Pancreas (tissue), 10 donors: ENCODE measurements at regions not wholly inside any gene's neighbourhood (a gene's known extent, or its start where the extent isn't known, plus 50 kb on each side); places are given as distances from the start of the nearest gene placed in this dataset.
A peak's percentile ranks its signal among the peaks of the same experiment; 100 is the strongest.

Source experiments
- ATAC-seq, 4 donors: fragments of 200-7000 bp; cut with Tn5 transposase; one replicate each; pipeline versions ENCODE4 v1.8.0 to v1.9.1; 2020; ENCODE audit warnings: mild to moderate bottlenecking in 4 of 4, moderate library complexity in 4 of 4
- DNase-seq, 6 donors: peaks; one replicate each; pipeline ENCODE4 v3.0.0-alpha.2; 2020
- FAIRE-seq: peaks from 2 replicates; lab custom pipeline; 2012; peaks lifted over from hg19 to GRCh38; lab: Jason Lieb, UNC
- H3K27ac ChIP-seq, 4 donors: fragments of 200-600 bp; sonication (generic); 1 replicate in 3 of 4; 2 replicates in 1 of 4; pipeline versions ENCODE4 v1.5.0 to v1.8.0; 2020
- H3K27me3 ChIP-seq, 4 donors: fragments of 200-600 bp; one replicate each; pipeline ENCODE4 v1.8.0; 2021
- H3K36me3 ChIP-seq, 3 donors: fragments of 200-600 bp; sonication (generic) in 1 of 3; one replicate each; pipeline versions ENCODE4 v1.5.0 to v1.8.0; 2020 to 2021
- H3K4me1 ChIP-seq, 3 donors: fragments of 200-600 bp; one replicate each; pipeline ENCODE4 v1.8.0; 2021
- H3K4me3 ChIP-seq, 4 donors: fragments of 200-600 bp; sonication (generic) in 2 of 4; one replicate each; pipeline versions ENCODE4 v1.5.0 to v1.8.0; 2020 to 2021
- H3K9me3 ChIP-seq, 4 donors: fragments of 200-600 bp; one replicate each; pipeline ENCODE4 v1.8.0; 2021
- WGBS, 2 donors: extraction: QIAGEN DNeasy Blood & Tissue Kit; methylation state at CpG; one replicate each; pipeline ENCODE4 v1.1.7; 2013; 5-methylcytosine and 5-hydroxymethylcytosine counted together
- intact Hi-C, 3 donors: fragments of 100-400 bp; cut with DNase I; formaldehyde crosslinking; loops; one replicate each; pipeline versions ENCODE4 v1.11.1 to v1.14.2; 2022
- TF ChIP-seq, protein P1 (sequence below), 4 donors: fragments of 200-600 bp; sonication (generic) in 3 of 4; IDR thresholded peaks; one replicate each; pipeline versions ENCODE4 v1.5.0 to v1.8.0; 2021; ENCODE audit warnings: antibody characterized with exemption in 4 of 4
- donor health status: healthy with polysubstance abuse.
- donor health status: DM: no; HTN: no; CAD: no; lungs with moderate emphysema.
- donor health status: DM: no; HTN: no; CAD: no.
- donor health status: control.
- donor health status: control.
- donor health status: Bipolar disorder and iron deficiency.
- donor health status: DM: yes; HTN: yes; CAD: no.
- donor health status: DM: no; HTN: no; CAD: no.
- donor health status: DM: no; HTN: no; CAD: no.
- donor health status: DM: yes; HTN: yes; CAD: no.

DNA sequence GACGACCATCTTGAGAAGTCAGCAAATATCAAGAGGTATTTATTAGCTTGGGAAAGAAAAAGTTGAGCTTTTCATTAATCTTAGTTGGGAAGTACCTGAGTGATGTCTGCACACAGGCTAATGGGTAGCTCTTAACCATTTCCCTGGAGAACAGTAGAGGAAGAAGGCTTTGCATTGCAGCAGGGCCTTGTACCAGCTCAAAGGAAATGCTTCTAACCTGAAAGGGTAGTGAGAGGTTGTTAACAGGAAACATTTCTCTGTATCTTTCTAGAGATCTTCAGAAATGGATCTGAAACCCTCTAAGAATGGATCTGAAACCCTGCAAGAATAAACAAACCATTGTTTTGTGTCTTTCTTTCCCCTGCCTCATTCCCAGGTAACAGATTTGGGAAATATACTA lies 393.3 kb downstream of the PLK2 start:
- Histone ChIP-seq H3K27ac (no peak overlapping the region), H3K27me3 (no peaks in the 10 kb centered on the region), H3K36me3 (no peaks in the 10 kb centered on the region), H3K4me3 (no peak overlapping the region), H3K9me3 (no peaks in the 10 kb centered on the region), H3K4me1 (no peaks in the 10 kb centered on the region)
- DNase-seq (no peak), FAIRE-seq (no peak), ATAC-seq (no peak)
- WGBS, 2 donors, result 82 to 86% methylated on average over 1 of the region's 1 CpG
- intact Hi-C loops, result no loop called here
- TF ChIP-seq, protein P1, sequence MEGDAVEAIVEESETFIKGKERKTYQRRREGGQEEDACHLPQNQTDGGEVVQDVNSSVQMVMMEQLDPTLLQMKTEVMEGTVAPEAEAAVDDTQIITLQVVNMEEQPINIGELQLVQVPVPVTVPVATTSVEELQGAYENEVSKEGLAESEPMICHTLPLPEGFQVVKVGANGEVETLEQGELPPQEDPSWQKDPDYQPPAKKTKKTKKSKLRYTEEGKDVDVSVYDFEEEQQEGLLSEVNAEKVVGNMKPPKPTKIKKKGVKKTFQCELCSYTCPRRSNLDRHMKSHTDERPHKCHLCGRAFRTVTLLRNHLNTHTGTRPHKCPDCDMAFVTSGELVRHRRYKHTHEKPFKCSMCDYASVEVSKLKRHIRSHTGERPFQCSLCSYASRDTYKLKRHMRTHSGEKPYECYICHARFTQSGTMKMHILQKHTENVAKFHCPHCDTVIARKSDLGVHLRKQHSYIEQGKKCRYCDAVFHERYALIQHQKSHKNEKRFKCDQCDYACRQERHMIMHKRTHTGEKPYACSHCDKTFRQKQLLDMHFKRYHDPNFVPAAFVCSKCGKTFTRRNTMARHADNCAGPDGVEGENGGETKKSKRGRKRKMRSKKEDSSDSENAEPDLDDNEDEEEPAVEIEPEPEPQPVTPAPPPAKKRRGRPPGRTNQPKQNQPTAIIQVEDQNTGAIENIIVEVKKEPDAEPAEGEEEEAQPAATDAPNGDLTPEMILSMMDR (IDR thresholded peaks at IDR 0.05), result no peak

DNA sequence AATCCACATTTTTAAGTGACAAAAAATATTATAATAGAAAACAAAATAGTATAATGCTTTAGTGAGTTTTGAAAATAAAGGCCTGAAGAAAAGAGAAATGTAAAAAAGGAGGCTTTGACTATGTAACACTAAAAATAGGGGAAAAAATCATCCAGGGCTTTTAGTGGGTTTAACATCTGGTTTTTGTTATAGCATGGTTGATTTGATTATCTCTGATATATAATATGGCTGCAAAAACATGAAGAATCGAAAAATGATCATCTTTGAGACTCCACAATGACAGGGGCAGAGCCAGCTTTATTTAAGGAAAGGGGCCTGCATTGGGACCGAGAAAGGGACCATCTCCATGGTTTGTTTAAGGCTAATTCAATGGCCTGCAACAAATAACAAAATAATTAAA lies 393.8 kb downstream of the PLK2 start:
- TF ChIP-seq, protein P1 (IDR thresholded peaks at IDR 0.05), result no peak
- DNase-seq, result no peak
- Histone ChIP-seq H3K4me1 (no peaks in the 10 kb centered on the region), H3K36me3 (no peaks in the 10 kb centered on the region), H3K9me3 (no peaks in the 10 kb centered on the region), H3K4me3 (no peak overlapping the region), H3K27ac (no peak overlapping the region), H3K27me3 (no peaks in the 10 kb centered on the region)
- no peak for FAIRE-seq
- intact Hi-C loops, result no loop called here
- ATAC-seq, result no peak
- WGBS, 2 donors, result 91 to 92% methylated on average over 2 of the region's 2 CpGs

DNA sequence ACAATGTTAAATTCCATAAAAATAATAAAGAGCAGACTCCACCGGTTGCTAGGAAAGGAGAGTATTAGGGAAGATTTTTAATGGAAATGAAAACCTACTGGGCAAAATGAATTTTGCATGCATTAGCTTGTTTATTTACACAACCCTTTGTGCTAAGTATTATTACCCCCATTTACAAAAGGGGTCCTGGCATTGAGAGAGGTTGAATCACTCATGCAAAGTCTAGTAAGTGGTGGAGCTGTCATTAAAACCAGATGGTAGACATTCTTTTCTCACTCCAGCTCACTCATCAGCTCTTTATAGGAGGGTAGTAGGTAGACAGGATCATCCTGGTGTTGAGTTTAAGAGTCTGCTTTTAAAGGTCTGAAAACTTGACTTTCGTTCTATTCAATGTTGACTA lies 395.1 kb downstream of the PLK2 start:
- WGBS, 2 donors, result 87 to 90% methylated on average over 2 of the region's 2 CpGs
- Histone ChIP-seq H3K27me3 (no peaks in the 10 kb centered on the region), H3K9me3 (no peaks in the 10 kb centered on the region), H3K4me1 (no peaks in the 10 kb centered on the region), H3K27ac (no peak overlapping the region), H3K36me3 (no peaks in the 10 kb centered on the region), H3K4me3 (no peak overlapping the region)
- DNase-seq (no peak), FAIRE-seq (no peak), ATAC-seq (no peak)
- TF ChIP-seq, protein P1 (IDR thresholded peaks at IDR 0.05), result no peak
- intact Hi-C loops, result no loop called here

DNA sequence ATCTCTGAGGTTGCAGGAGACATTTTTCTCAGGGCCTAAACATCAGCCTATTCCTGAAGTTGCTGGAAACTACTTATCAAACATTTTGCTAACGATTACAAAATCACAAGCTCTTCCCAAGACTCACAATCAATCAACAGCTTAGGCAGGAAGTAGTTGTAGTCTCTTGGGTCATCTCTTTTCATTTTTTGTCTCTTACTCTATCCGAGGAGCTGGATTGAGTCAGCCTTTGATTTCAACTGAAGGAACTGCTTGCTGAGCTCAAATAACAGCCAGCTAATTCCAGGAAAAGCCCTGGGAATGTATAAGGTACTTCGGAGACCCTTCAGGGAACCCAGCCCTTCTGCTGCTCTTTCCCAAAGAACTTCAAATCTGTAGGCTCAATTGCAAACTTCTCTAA lies 398.9 kb downstream of the PLK2 start:
- TF ChIP-seq, protein P1 (IDR thresholded peaks at IDR 0.05), result no peak
- ATAC-seq (peak in 2 of 4 donors; percentile 36 to 67), DNase-seq (no peak), FAIRE-seq (no peak)
- Histone ChIP-seq H3K4me3 (no peak overlapping the region), H3K27ac (no peak overlapping the region), H3K4me1 (no peaks in the 10 kb centered on the region), H3K36me3 (no peaks in the 10 kb centered on the region), H3K9me3 (no peaks in the 10 kb centered on the region), H3K27me3 (no peaks in the 10 kb centered on the region)
- WGBS, 2 donors, result 52 to 59% methylated on average over 3 of the region's 3 CpGs
- intact Hi-C loops, result no loop called here

DNA sequence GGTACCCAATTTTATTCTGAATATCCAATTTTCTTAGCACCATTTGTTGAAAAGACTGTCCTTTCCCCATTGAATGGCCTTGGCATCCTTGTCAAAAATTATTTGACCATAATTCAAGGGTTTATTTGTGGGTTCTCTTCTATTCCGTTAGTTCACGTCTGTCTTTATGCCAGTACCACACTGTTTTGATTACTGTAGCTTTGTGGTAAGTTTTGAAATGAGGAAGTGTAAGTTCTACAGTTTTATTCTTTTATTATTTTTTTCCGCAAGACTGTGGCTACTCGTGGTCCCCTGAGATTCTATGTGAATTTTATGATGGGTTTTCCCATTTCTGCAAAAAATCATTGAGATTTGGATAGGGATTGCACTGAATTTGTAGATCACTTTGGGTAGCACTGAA lies 402.6 kb downstream of the PLK2 start:
- WGBS, 2 donors, result 94 to 97% methylated on average over 4 of the region's 4 CpGs
- ATAC-seq (no peak), FAIRE-seq (no peak)

More for the DNA sequence above, 402.6 kb downstream of the PLK2 start:
- no peaks in the 10 kb centered on the region for H3K36me3 ChIP-seq
- intact Hi-C loops, result no loop called here
- H3K9me3 ChIP-seq, result no peaks in the 10 kb centered on the region
- no peak for DNase-seq
- no peaks in the 10 kb centered on the region for H3K27me3 ChIP-seq
- no peak overlapping the region for H3K4me3 ChIP-seq
- H3K4me1 ChIP-seq, result no peaks in the 10 kb centered on the region
- no peak overlapping the region for H3K27ac ChIP-seq
- TF ChIP-seq, protein P1 (IDR thresholded peaks at IDR 0.05), result no peak
